ENCODE measurements at regions not wholly inside any gene's neighbourhood (a gene's known extent, or its start where the extent isn't known, plus 50 kb on each side); places are given as distances from the start of the nearest gene placed in this dataset.

DNA sequence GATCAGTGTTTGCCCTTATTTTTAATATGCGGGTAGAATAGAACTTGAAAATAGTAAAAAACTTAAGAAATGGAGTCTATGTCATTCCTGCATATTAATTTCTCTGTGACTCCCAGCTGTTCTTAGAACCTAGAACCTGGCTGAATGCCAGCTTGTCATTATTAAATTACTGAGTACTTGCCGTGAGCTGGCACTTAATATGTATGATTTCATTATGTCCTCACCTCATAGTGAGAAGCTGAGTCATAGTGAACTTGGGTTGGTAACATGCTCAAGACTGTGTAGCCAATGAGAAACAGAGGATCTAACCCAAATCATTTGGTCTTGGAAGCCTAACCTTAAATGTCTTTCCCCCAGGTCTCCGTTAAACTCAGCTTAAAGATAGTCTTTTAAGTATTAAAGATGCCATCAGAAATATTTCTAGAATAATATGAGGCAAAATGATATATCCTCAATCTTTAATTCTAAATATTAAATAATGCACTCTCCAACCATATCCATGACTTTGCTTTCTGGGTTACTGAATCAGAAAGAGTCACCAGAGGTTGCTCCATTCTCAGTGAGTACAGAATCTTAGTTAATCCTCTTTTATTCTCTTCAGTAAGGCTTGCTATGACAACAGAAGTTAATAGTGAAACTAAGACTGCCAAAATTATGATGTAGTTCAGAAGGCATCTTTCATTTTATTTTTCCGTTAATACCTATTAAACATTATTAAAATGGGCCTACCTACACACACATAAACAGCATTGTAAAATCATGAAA lies 58.6 kb upstream of the TLL1 start:
- TF ChIP-seq, protein P1, sequence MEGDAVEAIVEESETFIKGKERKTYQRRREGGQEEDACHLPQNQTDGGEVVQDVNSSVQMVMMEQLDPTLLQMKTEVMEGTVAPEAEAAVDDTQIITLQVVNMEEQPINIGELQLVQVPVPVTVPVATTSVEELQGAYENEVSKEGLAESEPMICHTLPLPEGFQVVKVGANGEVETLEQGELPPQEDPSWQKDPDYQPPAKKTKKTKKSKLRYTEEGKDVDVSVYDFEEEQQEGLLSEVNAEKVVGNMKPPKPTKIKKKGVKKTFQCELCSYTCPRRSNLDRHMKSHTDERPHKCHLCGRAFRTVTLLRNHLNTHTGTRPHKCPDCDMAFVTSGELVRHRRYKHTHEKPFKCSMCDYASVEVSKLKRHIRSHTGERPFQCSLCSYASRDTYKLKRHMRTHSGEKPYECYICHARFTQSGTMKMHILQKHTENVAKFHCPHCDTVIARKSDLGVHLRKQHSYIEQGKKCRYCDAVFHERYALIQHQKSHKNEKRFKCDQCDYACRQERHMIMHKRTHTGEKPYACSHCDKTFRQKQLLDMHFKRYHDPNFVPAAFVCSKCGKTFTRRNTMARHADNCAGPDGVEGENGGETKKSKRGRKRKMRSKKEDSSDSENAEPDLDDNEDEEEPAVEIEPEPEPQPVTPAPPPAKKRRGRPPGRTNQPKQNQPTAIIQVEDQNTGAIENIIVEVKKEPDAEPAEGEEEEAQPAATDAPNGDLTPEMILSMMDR (IDR thresholded peaks at IDR 0.05) = no peak
- TF ChIP-seq POLR2A (IDR thresholded peaks at IDR 0.05) = no peak
